ENCODE measurements at regions not wholly inside any gene's neighbourhood (a gene's known extent, or its start where the extent isn't known, plus 50 kb on each side); places are given as distances from the start of the nearest gene placed in this dataset.

DNA sequence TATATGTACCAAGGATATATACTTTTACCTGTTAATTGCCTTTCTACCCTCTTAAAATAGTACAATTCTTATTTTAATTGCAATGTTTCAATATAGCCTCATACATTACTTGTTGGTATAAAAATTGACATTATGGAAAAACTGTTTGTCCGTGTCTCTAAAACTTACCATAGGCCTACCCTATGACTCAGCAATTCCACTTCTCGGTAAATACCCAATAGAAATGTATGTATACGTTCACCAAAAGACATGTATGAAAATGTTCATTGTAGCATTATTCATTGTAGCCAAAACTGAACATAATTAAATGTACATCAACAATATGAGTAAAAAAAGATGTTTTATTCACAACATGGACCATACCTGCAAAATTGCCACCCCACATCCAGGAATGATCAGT, 679.2 kb upstream of the UBE2E2 start:
- no peaks in the 10 kb centered on the region for H3K36me3 Mint-ChIP-seq (ENCODE audit: low read depth, unreplicated experiment)
- H3K4me3 Mint-ChIP-seq (ENCODE audit: unreplicated experiment): no peak overlapping the region
- no peaks in the 10 kb centered on the region for H3K9me3 Mint-ChIP-seq (ENCODE audit: unreplicated experiment)
- H3K27me3 Mint-ChIP-seq (ENCODE audit: unreplicated experiment): no peaks in the 10 kb centered on the region
- DNase-seq (ENCODE audit: low spot score): no peak
- TF ChIP-seq, protein P1, sequence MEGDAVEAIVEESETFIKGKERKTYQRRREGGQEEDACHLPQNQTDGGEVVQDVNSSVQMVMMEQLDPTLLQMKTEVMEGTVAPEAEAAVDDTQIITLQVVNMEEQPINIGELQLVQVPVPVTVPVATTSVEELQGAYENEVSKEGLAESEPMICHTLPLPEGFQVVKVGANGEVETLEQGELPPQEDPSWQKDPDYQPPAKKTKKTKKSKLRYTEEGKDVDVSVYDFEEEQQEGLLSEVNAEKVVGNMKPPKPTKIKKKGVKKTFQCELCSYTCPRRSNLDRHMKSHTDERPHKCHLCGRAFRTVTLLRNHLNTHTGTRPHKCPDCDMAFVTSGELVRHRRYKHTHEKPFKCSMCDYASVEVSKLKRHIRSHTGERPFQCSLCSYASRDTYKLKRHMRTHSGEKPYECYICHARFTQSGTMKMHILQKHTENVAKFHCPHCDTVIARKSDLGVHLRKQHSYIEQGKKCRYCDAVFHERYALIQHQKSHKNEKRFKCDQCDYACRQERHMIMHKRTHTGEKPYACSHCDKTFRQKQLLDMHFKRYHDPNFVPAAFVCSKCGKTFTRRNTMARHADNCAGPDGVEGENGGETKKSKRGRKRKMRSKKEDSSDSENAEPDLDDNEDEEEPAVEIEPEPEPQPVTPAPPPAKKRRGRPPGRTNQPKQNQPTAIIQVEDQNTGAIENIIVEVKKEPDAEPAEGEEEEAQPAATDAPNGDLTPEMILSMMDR (IDR thresholded peaks at IDR 0.05; ENCODE audit: unreplicated experiment): no peak
- no peak overlapping the region for H3K27ac Mint-ChIP-seq (ENCODE audit: unreplicated experiment)
- H3K4me1 Mint-ChIP-seq (ENCODE audit: unreplicated experiment): no peaks in the 10 kb centered on the region

DNA sequence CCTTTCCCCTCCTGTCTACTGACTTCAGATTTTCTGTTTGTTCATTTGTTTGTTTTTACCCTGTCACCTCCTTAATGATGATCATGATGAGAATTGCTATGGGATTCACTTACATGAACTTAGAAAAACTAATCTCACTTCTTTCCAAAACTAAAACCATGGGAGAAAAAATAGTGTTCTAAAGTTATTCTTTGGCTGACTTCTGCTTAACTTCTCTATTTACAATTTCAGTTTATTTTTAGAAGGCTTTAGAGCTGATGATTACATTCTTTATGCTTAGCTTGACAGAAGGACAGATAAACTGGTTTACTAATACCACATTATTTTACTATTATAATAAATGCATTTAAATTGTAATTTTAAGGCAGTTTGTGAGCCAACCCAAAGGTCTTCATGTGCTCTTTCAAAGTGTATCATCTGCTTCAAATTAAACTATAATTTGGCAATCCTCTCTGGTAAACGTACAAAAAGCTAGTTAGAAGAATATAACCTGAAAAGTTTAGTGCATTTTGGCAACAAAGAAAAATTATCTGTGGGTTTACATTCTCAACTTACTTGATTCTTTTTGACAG, 676.8 kb upstream of the UBE2E2 start:
- H3K27me3 Mint-ChIP-seq (ENCODE audit: unreplicated experiment): no peaks in the 10 kb centered on the region
- TF ChIP-seq, protein P1 (IDR thresholded peaks at IDR 0.05; ENCODE audit: unreplicated experiment): no peak

DNA sequence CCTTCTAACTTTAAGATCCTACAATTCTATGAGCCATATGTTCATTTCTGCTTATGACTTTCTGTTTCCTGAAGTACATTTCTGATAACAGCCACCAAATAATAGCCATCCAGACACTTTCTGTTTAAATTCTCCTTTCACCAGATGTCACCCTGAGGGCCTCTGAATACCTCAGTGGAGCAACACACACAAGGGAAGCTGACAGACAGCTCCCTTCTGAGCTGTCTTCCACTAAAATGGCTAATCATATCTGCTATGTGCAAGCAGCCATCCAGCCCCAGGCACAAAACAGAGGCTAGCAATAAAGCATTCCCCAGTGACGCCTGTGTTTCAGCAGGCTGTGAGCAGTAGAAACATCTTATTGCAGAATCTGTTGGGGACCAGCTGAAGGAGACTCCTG, 666.6 kb upstream of the UBE2E2 start:
- Mint-ChIP-seq H3K27me3 (ENCODE audit: unreplicated experiment) (no peaks in the 10 kb centered on the region), H3K4me3 (ENCODE audit: unreplicated experiment) (no peak overlapping the region), H3K4me1 (ENCODE audit: unreplicated experiment) (no peaks in the 10 kb centered on the region), H3K9me3 (ENCODE audit: unreplicated experiment) (no peaks in the 10 kb centered on the region), H3K36me3 (ENCODE audit: low read depth, unreplicated experiment) (no peaks in the 10 kb centered on the region), H3K27ac (ENCODE audit: unreplicated experiment) (no peak overlapping the region)
- no peak for DNase-seq (ENCODE audit: low spot score)
- TF ChIP-seq, protein P1 (IDR thresholded peaks at IDR 0.05; ENCODE audit: unreplicated experiment): no peak

More for the DNA sequence above, 676.8 kb upstream of the UBE2E2 start:
- no peak for DNase-seq (ENCODE audit: low spot score)
- H3K4me1 Mint-ChIP-seq (ENCODE audit: unreplicated experiment): no peaks in the 10 kb centered on the region
- no peak overlapping the region for H3K27ac Mint-ChIP-seq (ENCODE audit: unreplicated experiment)
- no peaks in the 10 kb centered on the region for H3K9me3 Mint-ChIP-seq (ENCODE audit: unreplicated experiment)
- no peak overlapping the region for H3K4me3 Mint-ChIP-seq (ENCODE audit: unreplicated experiment)
- H3K36me3 Mint-ChIP-seq (ENCODE audit: low read depth, unreplicated experiment): no peaks in the 10 kb centered on the region

DNA sequence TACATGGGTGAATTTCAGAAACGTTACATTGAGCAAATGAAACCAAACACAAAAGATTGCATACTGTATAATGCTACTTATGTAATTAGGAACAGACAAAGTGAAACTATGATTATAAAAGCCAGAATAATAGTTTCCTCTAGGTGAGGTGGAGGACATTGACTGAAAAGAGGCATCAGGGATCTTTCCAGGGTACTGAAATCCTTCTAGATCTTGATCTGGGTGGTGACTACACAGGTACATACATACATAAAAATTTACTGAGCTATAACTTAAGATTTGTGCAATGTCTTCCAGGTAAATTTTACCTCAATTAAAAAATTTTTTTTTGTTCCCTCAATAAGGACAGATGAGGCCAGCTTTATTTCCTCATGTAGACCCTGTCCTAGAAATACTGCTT, 665.6 kb upstream of the UBE2E2 start:
- no peak for DNase-seq (ENCODE audit: low spot score)
- H3K27ac Mint-ChIP-seq (ENCODE audit: unreplicated experiment): no peak overlapping the region
- TF ChIP-seq, protein P1 (IDR thresholded peaks at IDR 0.05; ENCODE audit: unreplicated experiment): no peak
- H3K27me3 Mint-ChIP-seq (ENCODE audit: unreplicated experiment): no peaks in the 10 kb centered on the region
- no peaks in the 10 kb centered on the region for H3K36me3 Mint-ChIP-seq (ENCODE audit: low read depth, unreplicated experiment)
- H3K4me3 Mint-ChIP-seq (ENCODE audit: unreplicated experiment): no peak overlapping the region
- H3K9me3 Mint-ChIP-seq (ENCODE audit: unreplicated experiment): no peaks in the 10 kb centered on the region
- no peaks in the 10 kb centered on the region for H3K4me1 Mint-ChIP-seq (ENCODE audit: unreplicated experiment)

DNA sequence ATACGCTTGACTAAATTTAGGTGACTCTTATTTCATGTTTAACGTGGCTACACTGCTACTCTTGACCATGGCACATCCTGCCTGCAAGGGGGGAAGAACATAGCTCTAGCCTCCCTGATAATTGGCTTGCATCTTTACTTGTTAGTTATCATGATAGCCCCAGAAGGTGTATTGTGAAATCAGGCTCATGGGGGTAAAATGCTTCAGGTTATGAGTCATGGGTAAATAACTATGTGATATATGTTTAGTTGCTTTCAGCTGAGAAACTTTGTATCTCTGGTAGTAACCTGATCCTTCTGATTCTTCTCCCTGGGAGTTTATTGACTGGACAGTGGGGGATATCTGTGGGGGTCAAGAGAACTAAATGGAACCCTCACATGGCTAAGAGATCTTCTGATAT, 660.8 kb upstream of the UBE2E2 start:
- no peaks in the 10 kb centered on the region for H3K27me3 Mint-ChIP-seq (ENCODE audit: unreplicated experiment)
- H3K4me3 Mint-ChIP-seq (ENCODE audit: unreplicated experiment): no peak overlapping the region
- no peaks in the 10 kb centered on the region for H3K36me3 Mint-ChIP-seq (ENCODE audit: low read depth, unreplicated experiment)
- H3K27ac Mint-ChIP-seq (ENCODE audit: unreplicated experiment): no peak overlapping the region
- H3K9me3 Mint-ChIP-seq (ENCODE audit: unreplicated experiment): no peaks in the 10 kb centered on the region
- no peak for DNase-seq (ENCODE audit: low spot score)
- peaks cover 4% of the 10 kb centered on the region for H3K4me1 Mint-ChIP-seq (ENCODE audit: unreplicated experiment)
- TF ChIP-seq, protein P1 (IDR thresholded peaks at IDR 0.05; ENCODE audit: unreplicated experiment): no peak

Data from endothelial cell (in vitro differentiated cells).